IMR-90 (cell line): ENCODE measurements at regions not wholly inside any gene's neighbourhood (a gene's known extent, or its start where the extent isn't known, plus 50 kb on each side); places are given as distances from the start of the nearest gene placed in this dataset.

Experiments used
- CTCF ChIP-seq: conservative IDR thresholded peaks from 2 replicates; pipeline ENCODE4 v1.5.1; 2012; ENCODE audit warnings: mild to moderate bottlenecking, low read depth, low read length, improper control_type of control experiment
- ELK1 ChIP-seq: fragments of 150-350 bp; IDR thresholded peaks from 2 replicates; pipeline ENCODE4 v1.6.1; 2016; ENCODE audit warnings: low read depth, mild to moderate bottlenecking, low read length, moderate library complexity, borderline replicate concordance
- RAD21 ChIP-seq: IDR thresholded peaks from 2 replicates; pipeline ENCODE4 v1.6.1; 2012; ENCODE audit warnings: low read length, improper control_type of control experiment

- no peak for TF ChIP-seq RAD21
- TF ChIP-seq CTCF = no peak
- TF ChIP-seq ELK1 = no peak
Observed at GRCh38 chr1:221886311-221886710, 144.4 kb upstream of the DUSP10 start.
